ENCODE measurements at regions not wholly inside any gene's neighbourhood (a gene's known extent, or its start where the extent isn't known, plus 50 kb on each side); places are given as distances from the start of the nearest gene placed in this dataset.

- TF ChIP-seq CTCF (IDR thresholded peaks at IDR 0.05 in 8 of 11, conservative IDR thresholded peaks at IDR 0.05 in 3 of 11) = no peak
- no peak for TF ChIP-seq POLR2AphosphoS5 (IDR thresholded peaks at IDR 0.05)
These were observed 655.0 kb downstream of the STK39 start for GRCh38 chr2:167592441-167592840.
